K562 (cell line): ENCODE measurements at regions not wholly inside any gene's neighbourhood (a gene's known extent, or its start where the extent isn't known, plus 50 kb on each side); places are given as distances from the start of the nearest gene placed in this dataset.

Experiments
- CBFB ChIP-seq: sonication (generic); formaldehyde crosslinking; IDR thresholded peaks from 2 replicates; pipeline ENCODE4 v1.4.0; 2020; ENCODE audit warnings: mild to moderate bottlenecking, missing genetic modification reagents
- ID3 ChIP-seq, 2 experiments: fragments of 250-450 bp in 1 of 2; fragments of 450-650 bp in 1 of 2; sonication (Bioruptor Pico) in 1 of 2; IDR thresholded peaks; 2 replicates each; pipeline versions ENCODE4 v1.6.1 to v1.8.0; 2016 to 2021; ENCODE audit warnings: mild to moderate bottlenecking in 2 of 2, moderate library complexity in 2 of 2, missing compliant biosample characterization in 1 of 2, missing genetic modification characterization in 1 of 2
- NBN ChIP-seq: fragments of 450-650 bp; IDR thresholded peaks from 2 replicates; pipeline ENCODE4 v1.6.1; 2016; ENCODE audit warnings: low read depth, mild to moderate bottlenecking
- NFYB ChIP-seq: IDR thresholded peaks from 2 replicates; pipeline ENCODE4 v1.6.1; 2011; ENCODE audit warnings: mild to moderate bottlenecking, moderate library complexity; ENCODE audit not compliant: insufficient read length; ENCODE audit errors: extremely low read depth
- PHF8 ChIP-seq: fragments of 200-600 bp; sonication (generic); IDR thresholded peaks from 2 replicates; pipeline ENCODE4 v1.6.1; 2012; ENCODE audit warnings: mixed run types, mild to moderate bottlenecking, inconsistent platforms, low read length, moderate library complexity, borderline replicate concordance
- POLR2AphosphoS2 ChIP-seq: IDR thresholded peaks from 2 replicates; pipeline ENCODE4 v1.6.1; 2012; ENCODE audit warnings: low read length, improper control_type of control experiment
- SMAD1 ChIP-seq: fragments of 150-350 bp; IDR thresholded peaks from 2 replicates; pipeline ENCODE4 v1.6.1; 2014; ENCODE audit warnings: low read length, low read depth; ENCODE audit not compliant: partially characterized antibody
- TAF1 ChIP-seq: IDR thresholded peaks from 2 replicates; pipeline ENCODE4 v1.6.1; 2011; ENCODE audit warnings: mild to moderate bottlenecking, low read length, moderate library complexity; ENCODE audit not compliant: insufficient read depth, control insufficient read depth, severe bottlenecking; ENCODE audit errors: extremely low read depth
- YY1 ChIP-seq, 3 experiments: IDR thresholded peaks; 2 replicates each; pipeline ENCODE4 v1.6.1; 2011; ENCODE audit warnings: low read length in 2 of 3, mild to moderate bottlenecking in 2 of 3, moderate library complexity in 2 of 3, borderline replicate concordance in 1 of 3, control low read depth in 1 of 3, low read depth in 1 of 3; ENCODE audit not compliant: insufficient read depth in 3 of 3, insufficient replicate concordance in 2 of 3, control insufficient read depth in 1 of 3, insufficient read length in 1 of 3; ENCODE audit errors: extremely low read depth in 1 of 3
- ZNF174 ChIP-seq: fragments of 250-450 bp; sonication (Bioruptor Pico); IDR thresholded peaks from 2 replicates; pipeline ENCODE4 v1.4.0; 2020; ENCODE audit warnings: mild to moderate bottlenecking
- ZNF232 ChIP-seq: sonication (generic); formaldehyde crosslinking; IDR thresholded peaks from 2 replicates; pipeline ENCODE4 v1.8.0; 2022; ENCODE audit warnings: mild to moderate bottlenecking, missing genetic modification reagents

- no peak for TF ChIP-seq ZNF174 (CRISPR knock-in tag)
- TF ChIP-seq PHF8 = no peak
- no peak for TF ChIP-seq POLR2AphosphoS2
- no peak for TF ChIP-seq NBN
- no peak for TF ChIP-seq SMAD1
- no peak for TF ChIP-seq ID3 (CRISPR knock-in tag; IDR thresholded peaks at IDR 0.05)
- TF ChIP-seq ID3 (tag; IDR thresholded peaks at IDR 0.05) = no peak
- TF ChIP-seq ZNF232 (CRISPR knock-in tag) = no peak
- TF ChIP-seq TAF1 = no peak
- no peak for TF ChIP-seq CBFB
- TF ChIP-seq YY1 (IDR thresholded peaks at IDR 0.05; ENCODE audit: borderline replicate concordance in 1 of 3, control insufficient read depth in 1 of 3, extremely low read depth in 1 of 3, insufficient read depth in 3 of 3, insufficient read length in 1 of 3, insufficient replicate concordance in 2 of 3, low read depth in 1 of 3, low read length in 2 of 3) = no peak
- no peak for TF ChIP-seq NFYB
Measured at GRCh38 chr18:24918257-24918656, 433.7 kb downstream of the ZNF521 start.
